H9 (cell line): ENCODE measurements at regions not wholly inside any gene's neighbourhood (a gene's known extent, or its start where the extent isn't known, plus 50 kb on each side); places are given as distances from the start of the nearest gene placed in this dataset.

ENCODE experiments used
- DNase-seq: peaks from one replicate; pipeline ENCODE4 v3.0.0-alpha.2; 2017
- H2AFZ ChIP-seq: one replicate; pipeline ENCODE4 v1.6.1; 2013; ENCODE audit warnings: mild to moderate bottlenecking, low read length, control low read depth, moderate library complexity
- H2AK5ac ChIP-seq: 2 replicates; pipeline ENCODE4 v1.6.1; 2013; ENCODE audit warnings: low read length, control low read depth, mixed read lengths; ENCODE audit not compliant: insufficient read length
- H2BK120ac ChIP-seq: one replicate; pipeline ENCODE4 v1.6.1; 2013; ENCODE audit warnings: low read depth, mild to moderate bottlenecking, low read length, control low read depth, inconsistent platforms; ENCODE audit not compliant: poor library complexity, severe bottlenecking
- H2BK12ac ChIP-seq: 2 replicates; pipeline ENCODE4 v1.6.1; 2013; ENCODE audit warnings: low read length, control low read depth, mixed read lengths, low read depth; ENCODE audit not compliant: insufficient read length
- H2BK15ac ChIP-seq: 2 replicates; pipeline ENCODE4 v1.6.1; 2013; ENCODE audit warnings: low read depth, low read length, control low read depth
- H2BK20ac ChIP-seq: one replicate; pipeline ENCODE4 v1.6.1; 2013; ENCODE audit warnings: low read depth, mild to moderate bottlenecking, low read length, control low read depth, inconsistent platforms; ENCODE audit not compliant: poor library complexity, severe bottlenecking
- H2BK5ac ChIP-seq: 2 replicates; pipeline ENCODE4 v1.6.1; 2013; ENCODE audit warnings: low read length, control low read depth, mixed read lengths; ENCODE audit not compliant: insufficient read length
- H3K14ac ChIP-seq: 2 replicates; pipeline ENCODE4 v1.6.1; 2013; ENCODE audit warnings: low read length, control low read depth; ENCODE audit not compliant: insufficient read depth
- H3K18ac ChIP-seq: 2 replicates; pipeline ENCODE4 v1.6.1; 2013; ENCODE audit warnings: low read depth, mild to moderate bottlenecking, mixed read lengths, low read length, control low read depth; ENCODE audit not compliant: insufficient read length
- H3K23ac ChIP-seq: 2 replicates; pipeline ENCODE4 v1.6.1; 2013; ENCODE audit warnings: low read length, control low read depth, mixed read lengths, low read depth; ENCODE audit not compliant: insufficient read length
- H3K23me2 ChIP-seq: 2 replicates; pipeline ENCODE4 v1.6.1; 2013; ENCODE audit warnings: low read depth, mild to moderate bottlenecking, mixed read lengths, low read length, control low read depth; ENCODE audit not compliant: insufficient read length, poor library complexity, severe bottlenecking
- H3K27ac ChIP-seq: 2 replicates; pipeline ENCODE4 v1.5.1; 2013; ENCODE audit warnings: low read length, control low read depth, mixed read lengths, low read depth; ENCODE audit not compliant: insufficient read length
- H3K27me3 ChIP-seq: 2 replicates; pipeline ENCODE4 v1.6.1; 2013; ENCODE audit warnings: low read length, control low read depth, inconsistent platforms; ENCODE audit not compliant: insufficient read depth
- H3K4ac ChIP-seq: 2 replicates; pipeline ENCODE4 v1.6.1; 2013; ENCODE audit warnings: low read depth, mild to moderate bottlenecking, control low read depth, inconsistent platforms, low read length, moderate library complexity
- H3K4me1 ChIP-seq: 2 replicates; pipeline ENCODE4 v1.6.1; 2013; ENCODE audit warnings: low read length, control low read depth, inconsistent platforms; ENCODE audit not compliant: insufficient read depth
- H3K4me2 ChIP-seq: 2 replicates; pipeline ENCODE4 v1.6.1; 2013; ENCODE audit warnings: low read length, control low read depth, mixed read lengths; ENCODE audit not compliant: insufficient read length, insufficient read depth
- H3K56ac ChIP-seq: 2 replicates; pipeline ENCODE4 v1.6.1; 2013; ENCODE audit warnings: low read depth, mild to moderate bottlenecking, mixed read lengths, low read length, control low read depth; ENCODE audit not compliant: insufficient read length
- H3K79me1 ChIP-seq: 2 replicates; pipeline ENCODE4 v1.6.1; 2013; ENCODE audit warnings: low read depth, mild to moderate bottlenecking, moderate library complexity, low read length, control low read depth, inconsistent platforms; ENCODE audit not compliant: insufficient read depth, poor library complexity, severe bottlenecking
- H3K79me2 ChIP-seq: 2 replicates; pipeline ENCODE4 v1.6.1; 2013; ENCODE audit warnings: low read length, control low read depth, inconsistent platforms; ENCODE audit not compliant: insufficient read depth
- H3K9ac ChIP-seq: 2 replicates; pipeline ENCODE4 v1.6.1; 2013; ENCODE audit warnings: low read length, control low read depth, mixed read lengths; ENCODE audit not compliant: insufficient read length; ENCODE audit errors: extremely low read depth
- H3K9me3 ChIP-seq: one replicate; pipeline ENCODE4 v1.6.1; 2013; ENCODE audit warnings: low read depth, low read length, inconsistent platforms; ENCODE audit not compliant: control insufficient read depth
- H3T11ph ChIP-seq: one replicate; pipeline ENCODE4 v1.6.1; 2013; ENCODE audit warnings: mild to moderate bottlenecking, low read length, control low read depth, inconsistent platforms
- H4K20me1 ChIP-seq: one replicate; pipeline ENCODE4 v1.6.1; 2013; ENCODE audit not compliant: control insufficient read depth, insufficient read length, insufficient read depth
- H4K5ac ChIP-seq: 2 replicates; pipeline ENCODE4 v1.6.1; 2013; ENCODE audit warnings: low read depth, mild to moderate bottlenecking, mixed read lengths, low read length, control low read depth; ENCODE audit not compliant: insufficient read length
- H4K8ac ChIP-seq: replicated peaks from 2 replicates; pipeline ENCODE4 v1.6.1; 2013; ENCODE audit warnings: low read length, control low read depth, mixed read lengths, low read depth; ENCODE audit not compliant: insufficient read length
- H4K91ac ChIP-seq: 2 replicates; pipeline ENCODE4 v1.6.1; 2013; ENCODE audit warnings: low read depth, mild to moderate bottlenecking, moderate library complexity, mixed read lengths, low read length, control low read depth; ENCODE audit not compliant: insufficient read length
- H3K27ac Mint-ChIP-seq, 3 experiments: 2 replicates in 2 of 3; 3 replicates in 1 of 3; pipeline ENCODE4 v1.8.0; 2020 to 2021; ENCODE audit warnings: mixed read lengths in 3 of 3, mild to moderate bottlenecking in 1 of 3, moderate library complexity in 1 of 3
- H3K27me3 Mint-ChIP-seq: 2 replicates; pipeline ENCODE4 v1.8.0; 2021; ENCODE audit warnings: low read depth, mild to moderate bottlenecking, moderate library complexity, mixed read lengths
- H3K36me3 Mint-ChIP-seq, 3 experiments: 2 replicates in 2 of 3; 3 replicates in 1 of 3; pipeline ENCODE4 v1.8.0; 2020 to 2021; ENCODE audit warnings: low read depth in 3 of 3, mixed read lengths in 3 of 3; ENCODE audit not compliant: insufficient read depth in 1 of 3
- H3K4me1 Mint-ChIP-seq, 2 experiments: 2 replicates each; pipeline ENCODE4 v1.8.0; 2020; ENCODE audit warnings: mixed read lengths in 2 of 2
- H3K4me3 Mint-ChIP-seq, 2 experiments: 2 replicates in 1 of 2; 3 replicates in 1 of 2; pipeline ENCODE4 v1.8.0; 2020 to 2021; ENCODE audit warnings: mild to moderate bottlenecking in 2 of 2, mixed read lengths in 2 of 2, moderate library complexity in 1 of 2
- H3K9me3 Mint-ChIP-seq, 2 experiments: 2 replicates in 1 of 2; 3 replicates in 1 of 2; pipeline ENCODE4 v1.8.0; 2020; ENCODE audit warnings: mild to moderate bottlenecking in 2 of 2, mixed read lengths in 2 of 2, moderate library complexity in 1 of 2
- CTCF ChIP-seq: fragments of 200-600 bp; sonication (generic); conservative IDR thresholded peaks from 3 replicates; pipeline ENCODE4 v1.8.0; 2021; ENCODE audit warnings: antibody characterized with exemption, mild to moderate bottlenecking
- WGBS: extraction: QIAGEN DNeasy Blood & Tissue Kit; methylation state at CpG from one replicate; pipeline ENCODE4 v1.1.7; 2013; ENCODE audit warnings: missing lambda C conversion rate, low lambda C conversion rate, mixed read lengths; ENCODE audit not compliant: insufficient read length; ENCODE audit errors: extremely low coverage; 5-methylcytosine and 5-hydroxymethylcytosine counted together

DNA sequence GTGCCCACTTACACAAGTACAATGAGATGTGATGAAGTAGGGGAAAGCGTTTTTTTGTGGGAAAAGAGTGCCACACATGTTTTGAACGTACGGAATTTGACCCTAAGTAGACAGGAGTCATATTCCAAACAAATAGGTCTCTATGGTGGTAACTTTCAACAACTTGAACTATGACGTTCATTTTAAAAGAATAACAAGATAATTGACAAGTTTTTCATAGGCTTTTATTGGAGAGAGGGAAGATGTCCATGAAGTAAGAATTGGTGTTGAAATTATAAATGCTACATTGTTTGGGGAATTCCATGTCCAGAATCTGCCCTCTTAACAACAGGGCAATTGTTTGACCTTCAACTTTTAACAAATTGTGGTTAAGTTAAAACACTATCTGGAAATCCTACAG, 126.5 kb downstream of the GASK1B start:
- H3K56ac ChIP-seq = no peak overlapping the region
- Mint-ChIP-seq H3K27me3 (no peaks in the 10 kb centered on the region), H3K27ac (no peak overlapping the region), H3K9me3 (peaks cover 3 to 4% of the 10 kb centered on the region in 2 experiments; a peak in 3 of 5 replicates), H3K4me1 (no peaks in the 10 kb centered on the region), H3K36me3 (no peaks in the 10 kb centered on the region), H3K4me3 (no peak overlapping the region)
- WGBS = no CpG with 5 or more reads among the region's 4 CpGs
- no peaks in the 10 kb centered on the region for H3K23me2 ChIP-seq
- no peak overlapping the region for H3K14ac ChIP-seq
- H3K4me1 ChIP-seq = no peaks in the 10 kb centered on the region
- no peak overlapping the region for H2BK15ac ChIP-seq
- no peaks in the 10 kb centered on the region for H3K9me3 ChIP-seq
- H3K79me1 ChIP-seq = no peaks in the 10 kb centered on the region
- H2BK20ac ChIP-seq = no peak overlapping the region
- H2AFZ ChIP-seq = no peak overlapping the region
- H3K4me2 ChIP-seq = no peak overlapping the region
- H3T11ph ChIP-seq = no peak overlapping the region
- no peak for DNase-seq
- no peak overlapping the region for H4K8ac ChIP-seq
- H3K23ac ChIP-seq = no peak overlapping the region
- TF ChIP-seq CTCF = no peak
- H3K4ac ChIP-seq = no peak overlapping the region
- H2BK5ac ChIP-seq = no peak overlapping the region
- no peak overlapping the region for H4K91ac ChIP-seq
- no peak overlapping the region for H4K5ac ChIP-seq
- H2BK120ac ChIP-seq = no peak overlapping the region
- H4K20me1 ChIP-seq = no peaks in the 10 kb centered on the region
- H3K9ac ChIP-seq = no peak overlapping the region
- H3K27me3 ChIP-seq = no peaks in the 10 kb centered on the region
- no peak overlapping the region for H2AK5ac ChIP-seq
- H3K79me2 ChIP-seq = no peaks in the 10 kb centered on the region
- H2BK12ac ChIP-seq = no peak overlapping the region
- no peak overlapping the region for H3K27ac ChIP-seq
- H3K18ac ChIP-seq = no peak overlapping the region
